ENCODE measurements at regions not wholly inside any gene's neighbourhood (a gene's known extent, or its start where the extent isn't known, plus 50 kb on each side); places are given as distances from the start of the nearest gene placed in this dataset.
"Not testable (repeated sequence)": the region's sequence is repeated elsewhere in the genome, so short reads cannot be mapped to it uniquely, and the experiment has no call there.

DNA sequence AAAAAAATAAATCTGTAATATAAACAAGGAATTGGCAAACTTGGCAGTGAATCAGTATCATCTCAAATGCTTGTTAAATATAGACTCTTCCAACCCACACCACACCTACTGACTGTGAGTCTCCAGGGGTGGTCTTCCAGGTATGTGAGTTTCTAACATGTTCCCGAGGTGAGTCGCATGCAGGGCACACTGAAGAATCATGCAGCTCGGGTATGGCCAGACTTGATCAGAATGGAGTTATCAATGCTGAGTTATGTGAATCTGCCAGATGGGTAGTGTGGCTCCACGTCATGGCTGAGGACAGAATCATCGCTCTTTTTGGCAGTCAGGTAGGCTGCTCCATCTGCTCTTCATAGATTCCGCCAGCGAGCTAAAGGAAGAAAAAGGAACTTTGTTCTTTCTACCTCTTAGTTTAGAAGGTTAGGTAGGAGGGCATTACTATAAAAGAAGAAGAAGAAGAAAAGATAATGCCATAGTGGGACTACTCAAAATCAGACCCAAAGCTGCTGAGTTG, 1279.7 kb upstream of the ZEB2 start:
- no peak for DNase-seq

DNA sequence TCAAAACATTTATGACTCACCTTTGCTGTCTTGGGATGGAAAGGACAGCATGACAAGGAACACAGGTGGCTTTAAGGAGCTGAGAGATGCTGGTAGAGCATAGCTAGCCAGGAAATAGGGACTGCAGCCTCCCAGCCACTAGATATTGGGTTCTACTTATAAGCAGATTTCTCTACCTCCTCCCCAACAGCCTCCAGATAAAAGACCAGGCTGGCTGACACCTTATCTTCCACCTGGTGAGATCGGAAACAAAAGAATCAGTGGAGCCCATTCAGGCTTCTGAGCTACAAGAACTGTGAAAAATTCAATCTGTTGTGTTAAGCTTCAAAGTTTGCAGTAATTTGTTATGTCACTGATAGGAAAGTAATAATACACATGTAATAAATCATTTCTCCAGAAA, 1278.5 kb upstream of the ZEB2 start:
- peak; percentile 28 for DNase-seq

- DNase-seq: no peak
Observed at GRCh38 chr2:145797692-145798091, 1277.8 kb upstream of the ZEB2 start.

GRCh38 chr2:145792745-145793144, 1272.8 kb upstream of the ZEB2 start:
- DNase-seq: no peak

- DNase-seq: no peak
Observed at GRCh38 chr2:145789636-145790035, 1269.7 kb upstream of the ZEB2 start.

DNA sequence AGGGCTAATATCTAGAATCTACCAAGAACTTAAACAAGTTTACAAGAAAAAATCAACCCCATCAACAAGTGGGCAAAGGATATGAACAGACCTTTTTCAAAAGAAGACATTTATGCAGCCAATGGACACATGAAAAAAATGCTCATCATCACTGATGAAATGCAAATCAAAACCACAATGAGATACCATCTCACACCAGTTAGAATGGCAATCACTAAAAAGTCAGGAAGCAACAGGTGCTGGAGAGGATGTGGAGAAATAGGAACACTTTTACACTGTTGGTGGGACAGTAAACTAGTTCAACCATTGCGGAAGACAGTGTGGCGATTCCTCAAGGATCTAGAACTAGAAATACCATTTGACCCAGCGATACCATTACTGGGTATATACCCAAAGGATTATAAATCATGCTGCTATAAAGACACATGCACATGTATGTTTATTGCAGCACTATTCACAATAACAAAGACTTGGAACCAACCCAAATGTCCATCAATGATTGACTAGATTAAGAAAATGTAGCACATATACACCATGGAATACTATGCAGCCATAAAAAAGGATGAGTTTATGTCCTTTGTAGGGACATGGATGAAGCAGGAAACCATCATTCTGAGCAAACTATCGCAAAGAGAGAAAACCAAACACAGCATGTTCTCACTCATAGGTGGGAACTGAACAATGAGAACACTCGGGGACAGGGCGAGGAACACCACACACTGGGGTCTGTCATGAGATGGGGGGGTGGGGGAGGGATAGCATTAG, 1267.9 kb upstream of the ZEB2 start:
- DNase-seq: not testable (repeated sequence)

- not testable (repeated sequence) for DNase-seq
Observed at GRCh38 chr2:145782607-145783006, 1262.7 kb upstream of the ZEB2 start.

DNA sequence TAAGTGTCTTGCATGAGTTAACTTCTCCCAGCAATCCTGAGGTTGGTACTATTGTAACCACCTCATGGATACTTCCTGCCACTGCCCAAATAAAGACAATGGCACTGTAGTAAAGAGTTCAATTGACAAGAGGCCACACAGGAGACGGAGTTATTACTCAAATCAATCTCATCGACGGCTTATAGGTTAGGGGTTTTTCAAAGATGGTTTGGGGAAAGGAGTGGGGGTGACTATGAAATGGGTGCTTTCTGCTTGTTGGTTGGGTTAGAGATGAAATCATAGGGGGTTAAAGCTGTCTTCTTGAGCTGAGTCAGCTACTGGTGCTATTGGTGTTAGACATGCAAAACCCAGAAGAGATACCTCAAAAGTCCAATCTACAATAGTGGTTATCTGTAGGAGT, 1258.0 kb upstream of the ZEB2 start:
- no peak for DNase-seq

- no peak for DNase-seq
Observed at GRCh38 chr2:145777297-145777696, 1257.4 kb upstream of the ZEB2 start.

GRCh38 chr2:145775591-145775990, 1255.7 kb upstream of the ZEB2 start:
- no peak for DNase-seq

- no peak for DNase-seq
Observed at GRCh38 chr2:145771525-145771924, 1251.6 kb upstream of the ZEB2 start.

DNA sequence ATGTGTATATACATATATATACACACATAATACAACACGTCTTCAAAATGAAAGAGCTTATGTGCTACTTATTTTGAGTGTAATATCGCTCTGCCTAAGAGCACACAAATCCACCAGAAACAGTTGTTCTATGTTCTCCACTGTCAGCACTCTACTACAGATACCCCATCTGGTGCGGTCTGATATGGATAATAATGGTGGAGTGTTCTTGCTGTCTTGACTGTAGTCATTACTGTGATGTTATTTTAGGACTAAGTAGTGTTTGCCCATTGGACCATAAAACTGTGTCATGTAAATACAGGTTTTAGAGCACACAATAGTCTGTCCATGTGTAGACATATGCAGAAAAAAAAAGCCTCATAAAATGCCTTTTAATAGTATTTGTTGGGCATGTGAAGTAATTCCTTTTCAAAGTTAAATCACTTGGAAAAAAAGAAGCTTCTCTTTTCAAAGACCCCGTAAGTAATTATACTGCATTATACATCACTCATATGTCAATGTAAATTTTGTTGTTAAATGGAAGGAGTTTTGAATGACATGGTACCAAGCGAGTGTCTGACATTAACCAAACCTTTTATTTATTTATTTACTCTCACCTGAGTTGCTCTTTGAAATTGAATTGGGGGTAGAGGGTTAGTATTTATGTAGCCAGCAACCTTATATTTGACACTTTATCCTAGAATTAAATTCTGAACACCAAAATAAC, 1249.2 kb upstream of the ZEB2 start:
- DNase-seq: peak; percentile 13

- no peak for DNase-seq
Observed at GRCh38 chr2:145765874-145766273, 1246.0 kb upstream of the ZEB2 start.

GRCh38 chr2:145764631-145765030, 1244.7 kb upstream of the ZEB2 start:
- DNase-seq: peak; percentile 34

DNA sequence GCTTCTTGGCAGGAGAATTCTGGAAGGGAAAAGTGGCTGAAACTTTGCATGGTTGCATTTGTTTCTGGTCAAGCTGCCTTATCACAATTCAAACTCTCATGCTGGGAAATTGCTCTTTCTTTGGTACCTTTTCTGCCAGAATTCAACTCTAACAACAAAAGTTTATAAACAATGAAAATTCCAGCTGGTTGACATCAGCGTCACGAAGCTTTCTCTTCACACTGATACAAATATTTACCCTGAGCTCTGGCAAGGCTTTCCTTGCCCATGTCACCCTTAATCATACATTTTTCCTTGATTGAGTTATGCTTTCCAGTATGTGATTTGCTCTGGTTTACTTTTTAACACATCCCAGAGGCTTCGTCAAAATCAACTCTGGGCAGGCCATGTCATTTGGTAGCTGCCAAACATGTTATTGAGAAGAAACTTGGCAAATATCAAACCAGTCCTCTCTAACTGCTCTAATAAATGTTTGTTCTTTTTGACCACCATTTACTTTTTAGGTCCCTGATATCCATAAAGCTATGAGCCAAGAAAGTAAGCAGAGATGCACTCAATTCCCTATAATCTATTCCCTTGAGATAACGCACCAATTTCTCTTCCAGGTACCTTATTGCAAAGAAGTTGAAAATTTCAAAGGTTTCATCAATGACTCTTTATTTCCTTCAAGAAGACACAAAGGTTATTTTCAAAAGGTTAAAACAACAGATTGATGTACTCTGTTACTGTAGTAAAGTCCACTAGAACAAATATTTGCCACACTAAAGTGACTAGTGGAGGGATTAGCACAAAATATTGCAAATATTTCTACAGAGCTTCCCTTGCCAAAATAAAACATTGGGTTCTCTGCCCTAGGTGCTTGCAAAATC, 1241.1 kb upstream of the ZEB2 start:
- no peak for DNase-seq

DNA sequence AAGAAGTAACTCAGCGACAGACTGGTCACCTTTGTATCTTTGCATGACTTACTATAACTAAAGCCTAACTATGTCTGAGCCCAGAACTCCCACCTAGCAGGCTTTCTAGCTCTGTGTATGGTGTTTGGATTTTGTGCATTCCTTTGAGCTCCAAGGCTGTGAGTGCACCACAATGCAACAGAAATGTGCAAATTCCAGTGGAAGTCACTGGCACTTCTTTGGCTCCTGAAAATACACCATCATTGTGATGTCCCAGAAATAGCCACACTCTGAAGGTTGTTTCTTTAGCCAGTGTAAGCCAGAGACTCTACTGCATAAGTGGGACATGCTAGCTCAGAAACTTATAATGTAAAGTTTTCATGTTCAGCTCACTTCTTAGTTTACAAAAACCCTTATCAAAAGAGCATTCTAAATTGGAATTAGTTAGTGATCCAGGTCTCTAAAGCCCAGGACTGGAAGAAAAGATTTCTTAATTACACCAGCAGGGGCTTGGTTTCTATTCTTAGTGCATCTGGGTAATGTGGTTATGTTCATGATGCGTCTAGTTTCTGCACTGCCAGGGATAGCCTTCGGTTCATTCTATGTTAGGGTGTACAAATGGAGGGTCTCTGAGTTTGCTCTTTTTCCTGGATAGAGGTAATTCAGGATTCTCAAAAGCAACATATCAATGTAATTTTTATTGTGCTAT, 1239.5 kb upstream of the ZEB2 start:
- DNase-seq: no peak

GRCh38 chr2:145757503-145758246, 1237.8 kb upstream of the ZEB2 start:
- DNase-seq: no peak

DNA sequence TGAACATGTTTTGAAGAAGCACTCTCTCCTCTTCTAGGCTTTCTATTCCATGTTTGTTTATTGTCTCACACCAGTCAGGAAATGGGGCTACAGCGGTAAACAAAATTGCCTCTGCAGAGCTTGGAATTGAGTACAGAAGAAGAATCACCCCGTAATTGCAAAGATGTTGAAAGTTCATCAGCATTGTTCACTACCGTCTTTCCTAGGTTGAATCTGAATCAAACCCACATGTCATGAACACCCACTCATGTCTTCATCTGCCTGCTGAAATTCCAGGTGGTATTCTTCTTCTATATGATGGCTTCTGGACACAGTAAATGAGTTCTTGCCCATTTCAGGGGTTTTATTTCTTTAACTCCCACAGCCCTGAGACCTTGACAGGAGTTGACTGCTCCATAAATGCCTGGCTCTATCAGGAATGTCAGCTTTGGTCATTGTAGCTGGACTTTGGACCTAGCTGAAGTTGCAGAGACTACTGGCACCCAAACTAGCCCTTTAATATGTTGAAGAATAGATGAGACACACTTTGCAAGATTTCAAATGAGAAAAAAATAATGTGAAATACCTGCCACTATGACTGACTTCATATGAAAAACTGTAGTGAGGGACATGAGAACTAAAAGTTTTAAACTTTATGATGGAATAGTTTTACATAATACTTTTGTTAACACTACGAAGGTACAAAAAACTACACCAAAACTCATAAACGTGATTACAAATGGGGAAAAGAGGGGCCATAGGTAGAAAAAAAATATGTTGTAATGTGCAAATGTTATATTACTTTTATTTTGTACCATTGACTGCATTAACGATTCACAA, 1235.3 kb upstream of the ZEB2 start:
- DNase-seq: no peak

- no peak for DNase-seq
Observed at GRCh38 chr2:145753966-145754365, 1234.0 kb upstream of the ZEB2 start.

GRCh38 chr2:145753041-145753608, 1233.2 kb upstream of the ZEB2 start:
- DNase-seq: no peak

All from NCI-H146 (cell line).